ENCODE measurements at regions not wholly inside any gene's neighbourhood (a gene's known extent, or its start where the extent isn't known, plus 50 kb on each side); places are given as distances from the start of the nearest gene placed in this dataset.

GRCh38 chr1:238061967-238062613, 171.4 kb upstream of the ZP4 start:
- no peak for DNase-seq

- DNase-seq: no peak
Measured at GRCh38 chr1:238060061-238060460, 169.3 kb upstream of the ZP4 start.

- no peak for DNase-seq
Measured at GRCh38 chr1:238052496-238053266, 162.0 kb upstream of the ZP4 start.

GRCh38 chr1:238029126-238029525, 138.4 kb upstream of the ZP4 start:
- no peak for DNase-seq

- no peak for DNase-seq
Measured at GRCh38 chr1:238027366-238027765, 136.6 kb upstream of the ZP4 start.

GRCh38 chr1:238023137-238023536, 132.4 kb upstream of the ZP4 start:
- no peak for DNase-seq

- DNase-seq: no peak
Measured at GRCh38 chr1:238018214-238018613, 127.5 kb upstream of the ZP4 start.

- no peak for DNase-seq
Measured at GRCh38 chr1:238006779-238007178, 116.1 kb upstream of the ZP4 start.

GRCh38 chr1:238005116-238005515, 114.4 kb upstream of the ZP4 start:
- DNase-seq: no peak

GRCh38 chr1:238001818-238002217, 111.1 kb upstream of the ZP4 start:
- no peak for DNase-seq

- no peak for DNase-seq
Measured at GRCh38 chr1:237999426-238000052, 108.8 kb upstream of the ZP4 start.

GRCh38 chr1:237998581-237998980, 107.9 kb upstream of the ZP4 start:
- DNase-seq: no peak

GRCh38 chr1:237983496-237983895, 92.8 kb upstream of the ZP4 start:
- DNase-seq: no peak

GRCh38 chr1:237981223-237981622, 90.5 kb upstream of the ZP4 start:
- no peak for DNase-seq

- DNase-seq: no peak
Measured at GRCh38 chr1:237976331-237976730, 85.6 kb upstream of the ZP4 start.

- DNase-seq: no peak
Measured at GRCh38 chr1:237975903-237976302, 85.2 kb upstream of the ZP4 start.

- no peak for DNase-seq
Measured at GRCh38 chr1:237975376-237975775, 84.7 kb upstream of the ZP4 start.

GRCh38 chr1:237972186-237972585, 81.5 kb upstream of the ZP4 start:
- DNase-seq: no peak

GRCh38 chr1:237962985-237963384, 72.3 kb upstream of the ZP4 start:
- DNase-seq: no peak

GRCh38 chr1:237961754-237962153, 71.0 kb upstream of the ZP4 start:
- DNase-seq: no peak

- DNase-seq: no peak
Measured at GRCh38 chr1:237959838-237960237, 69.1 kb upstream of the ZP4 start.

- DNase-seq: no peak
Measured at GRCh38 chr1:237953238-237953637, 62.5 kb upstream of the ZP4 start.

All from DMS 273 treated with DMSO at 0.1 percent for 48 hours (cell line).